Astrocyte of the spinal cord (primary cell): ENCODE measurements at regions not wholly inside any gene's neighbourhood (a gene's known extent, or its start where the extent isn't known, plus 50 kb on each side); places are given as distances from the start of the nearest gene placed in this dataset.
"Not testable (repeated sequence)": the region's sequence is repeated elsewhere in the genome, so short reads cannot be mapped to it uniquely, and the experiment has no call there.

Experiments
- DNase-seq: peaks from one replicate; pipeline ENCODE4 v3.0.0; 2011; ENCODE audit warnings: low read depth, low spot score
- H3K4me3 ChIP-seq: 2 replicates; pipeline ENCODE4 v1.5.1; 2011; ENCODE audit warnings: low read depth, mild to moderate bottlenecking, low read length, moderate library complexity
- in situ Hi-C: cut with HindIII; loops from 2 replicates; pipeline ENCODE4 v1.10.0; 2017; ENCODE audit warnings: low sequenced_read_pairs
- TF ChIP-seq, protein P1 (sequence below): IDR thresholded peaks from 2 replicates; pipeline ENCODE4 v1.5.1; 2012; ENCODE audit warnings: low read depth, mild to moderate bottlenecking, low read length, inconsistent platforms

DNA sequence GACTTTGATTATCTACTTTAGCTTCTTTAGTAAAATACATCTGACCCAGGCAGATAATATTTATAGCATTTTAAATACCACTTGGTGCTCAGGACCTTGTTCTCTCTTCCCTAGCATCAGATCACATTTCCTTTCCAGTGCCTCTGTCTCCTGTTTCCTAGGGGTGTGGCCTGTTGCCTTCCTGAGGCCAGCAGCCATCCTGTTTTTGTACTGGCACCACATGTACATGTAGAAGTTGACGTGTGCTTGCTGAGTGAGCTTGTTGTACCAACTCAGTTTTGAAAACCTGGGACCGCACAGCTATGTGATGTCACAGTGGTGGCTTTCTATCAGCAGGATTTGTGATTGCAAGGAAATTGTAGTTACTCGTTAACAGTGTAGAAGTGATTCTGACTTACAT lies 167.6 kb upstream of the PLGLB1 start:
- DNase-seq, H3K4me3 ChIP-seq, in situ Hi-C loops: not testable (repeated sequence)

- H3K4me3 ChIP-seq, DNase-seq, in situ Hi-C loops: not testable (repeated sequence)
These were observed 171.7 kb upstream of the PLGLB1 start for GRCh38 chr2:87193336-87193735.

GRCh38 chr2:87194254-87194999 lies 172.8 kb upstream of the PLGLB1 start:
- H3K4me3 ChIP-seq, in situ Hi-C loops, DNase-seq: not testable (repeated sequence)

DNA sequence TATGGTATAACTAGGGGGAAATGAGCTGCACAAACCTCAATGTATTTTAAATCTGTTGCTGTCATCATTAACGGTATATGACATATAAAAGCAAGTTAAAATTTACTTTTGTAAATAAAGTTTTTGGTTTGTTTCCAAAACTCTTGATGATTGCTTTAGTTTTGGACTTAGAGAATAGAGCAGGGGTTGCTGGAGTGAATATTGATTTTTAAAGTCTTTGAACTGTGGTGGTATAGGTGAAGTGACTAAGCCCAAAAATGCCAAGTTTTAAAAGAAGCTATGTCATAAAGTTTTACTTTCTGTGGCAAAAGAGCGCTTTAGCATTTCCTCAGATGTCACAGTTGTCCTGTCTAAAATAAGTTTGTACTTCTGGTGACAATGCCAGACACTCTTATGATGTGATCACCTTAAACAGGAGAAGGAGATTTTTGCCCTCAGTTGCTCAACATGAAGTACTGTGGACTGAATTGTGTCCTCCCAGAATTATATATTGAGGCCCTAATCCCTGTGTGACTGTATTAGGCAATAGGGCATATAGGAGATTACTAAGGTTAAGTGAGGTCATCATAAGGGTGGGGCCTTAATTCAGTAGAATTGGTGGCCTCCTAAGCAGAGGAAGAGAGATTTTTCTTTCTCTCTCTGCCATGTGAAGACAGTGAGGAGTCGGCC lies 175.2 kb upstream of the PLGLB1 start:
- DNase-seq, in situ Hi-C loops, H3K4me3 ChIP-seq: not testable (repeated sequence)

GRCh38 chr2:87198422-87198821 lies 176.8 kb upstream of the PLGLB1 start:
- H3K4me3 ChIP-seq, in situ Hi-C loops, DNase-seq: not testable (repeated sequence)

DNA sequence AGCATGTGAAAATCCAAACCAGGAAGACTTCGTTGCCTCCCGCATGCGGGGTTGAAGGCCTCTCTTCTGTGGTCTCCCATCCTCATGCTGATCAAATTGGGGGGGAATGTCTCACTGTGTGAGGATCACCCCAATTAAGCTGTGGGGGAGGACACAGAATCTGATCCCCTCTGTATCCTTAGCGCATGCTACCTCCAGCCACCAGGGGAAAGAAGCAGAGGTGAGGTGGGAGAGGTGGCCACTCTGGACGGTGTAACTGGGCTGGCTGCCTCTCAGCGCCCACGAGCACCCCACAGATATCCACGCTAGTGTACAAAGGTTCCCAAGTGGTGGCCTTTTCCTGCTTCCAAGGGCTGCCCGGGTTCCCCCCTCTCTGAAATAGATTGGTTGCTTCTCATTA lies 177.6 kb upstream of the PLGLB1 start:
- in situ Hi-C loops, DNase-seq, H3K4me3 ChIP-seq: not testable (repeated sequence)

DNA sequence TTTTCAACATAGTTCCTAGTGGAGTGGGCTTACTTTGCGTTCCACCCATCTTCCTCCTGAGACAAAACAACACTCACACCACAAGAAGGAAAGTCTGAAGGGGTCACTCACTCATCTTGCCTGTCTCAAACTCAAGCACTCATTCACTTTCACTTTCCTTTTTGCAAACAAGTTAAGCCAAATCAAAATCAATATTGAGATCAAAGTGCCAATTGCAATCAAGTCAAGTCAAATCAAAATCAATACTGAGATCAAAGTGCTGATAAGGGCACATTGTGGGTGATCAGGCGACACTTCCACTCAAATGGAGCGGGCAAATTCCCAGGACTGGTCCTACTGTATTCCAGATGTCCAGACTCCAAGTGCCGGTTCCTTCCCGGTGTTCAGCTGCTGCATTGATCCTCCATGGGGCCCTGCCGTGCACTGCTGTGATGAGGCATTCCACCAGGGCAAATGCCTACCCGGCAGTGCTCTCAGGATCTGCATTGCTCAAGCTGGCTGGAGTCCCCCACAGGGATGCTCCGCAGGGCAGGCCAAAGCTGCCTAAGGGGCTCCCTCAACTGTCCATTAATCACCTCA lies 183.0 kb upstream of the PLGLB1 start:
- DNase-seq, H3K4me3 ChIP-seq, in situ Hi-C loops: not testable (repeated sequence)

- H3K4me3 ChIP-seq, DNase-seq, in situ Hi-C loops: not testable (repeated sequence)
These were observed 191.3 kb upstream of the PLGLB1 start for GRCh38 chr2:87212938-87213337.

DNA sequence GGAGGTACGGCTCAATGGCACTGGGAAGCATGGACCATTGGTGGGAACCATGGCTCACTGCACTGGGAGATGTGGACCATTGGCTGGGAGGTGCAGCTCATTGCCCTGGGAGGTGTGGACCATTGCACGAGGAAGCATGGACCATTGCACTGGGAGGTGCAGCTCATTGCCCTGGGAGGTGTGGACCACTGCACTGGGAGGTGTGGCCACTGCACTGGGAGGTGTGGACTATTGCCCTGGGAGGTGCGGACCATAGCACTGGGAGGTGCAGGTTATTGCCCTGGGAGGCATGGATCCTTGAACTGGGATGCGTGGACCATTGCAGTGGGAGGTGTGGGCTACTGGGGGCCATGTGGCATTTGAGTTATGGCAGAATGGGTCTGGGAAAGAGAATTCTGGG lies 195.4 kb upstream of the PLGLB1 start:
- in situ Hi-C loops, H3K4me3 ChIP-seq, DNase-seq: not testable (repeated sequence)

DNA sequence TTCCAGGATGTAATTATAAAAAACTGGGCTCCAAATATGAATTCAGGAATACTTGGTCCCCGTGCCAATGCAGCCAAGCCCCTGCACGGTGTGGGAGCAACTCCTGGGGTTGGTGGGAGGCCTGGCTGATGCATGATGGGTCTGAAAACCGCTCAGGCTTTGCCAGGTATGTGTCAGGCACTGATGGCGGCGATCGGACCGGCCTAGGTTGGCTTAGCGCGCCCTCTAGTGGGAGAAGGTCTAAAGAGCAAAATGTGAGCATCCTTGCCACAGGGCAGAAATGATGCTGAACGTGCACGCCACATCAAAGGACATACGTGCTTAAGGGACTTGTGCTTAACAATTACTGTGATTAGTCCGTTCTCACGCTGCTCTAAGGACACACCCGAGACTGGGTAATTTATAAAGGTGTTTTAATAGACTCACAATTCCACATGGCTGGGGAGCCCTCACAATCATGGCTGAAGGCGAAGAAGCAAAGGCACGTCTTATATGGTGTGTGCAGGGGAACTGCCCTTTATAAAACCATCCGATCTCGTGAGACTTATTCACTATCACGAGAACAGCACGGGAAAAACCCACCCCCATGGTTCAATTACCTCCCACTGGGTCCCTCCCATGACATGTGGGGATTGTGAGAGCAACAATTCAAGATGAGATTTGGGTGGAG lies 196.2 kb upstream of the PLGLB1 start:
- in situ Hi-C loops, DNase-seq, H3K4me3 ChIP-seq: not testable (repeated sequence)
- TF ChIP-seq, protein P1, sequence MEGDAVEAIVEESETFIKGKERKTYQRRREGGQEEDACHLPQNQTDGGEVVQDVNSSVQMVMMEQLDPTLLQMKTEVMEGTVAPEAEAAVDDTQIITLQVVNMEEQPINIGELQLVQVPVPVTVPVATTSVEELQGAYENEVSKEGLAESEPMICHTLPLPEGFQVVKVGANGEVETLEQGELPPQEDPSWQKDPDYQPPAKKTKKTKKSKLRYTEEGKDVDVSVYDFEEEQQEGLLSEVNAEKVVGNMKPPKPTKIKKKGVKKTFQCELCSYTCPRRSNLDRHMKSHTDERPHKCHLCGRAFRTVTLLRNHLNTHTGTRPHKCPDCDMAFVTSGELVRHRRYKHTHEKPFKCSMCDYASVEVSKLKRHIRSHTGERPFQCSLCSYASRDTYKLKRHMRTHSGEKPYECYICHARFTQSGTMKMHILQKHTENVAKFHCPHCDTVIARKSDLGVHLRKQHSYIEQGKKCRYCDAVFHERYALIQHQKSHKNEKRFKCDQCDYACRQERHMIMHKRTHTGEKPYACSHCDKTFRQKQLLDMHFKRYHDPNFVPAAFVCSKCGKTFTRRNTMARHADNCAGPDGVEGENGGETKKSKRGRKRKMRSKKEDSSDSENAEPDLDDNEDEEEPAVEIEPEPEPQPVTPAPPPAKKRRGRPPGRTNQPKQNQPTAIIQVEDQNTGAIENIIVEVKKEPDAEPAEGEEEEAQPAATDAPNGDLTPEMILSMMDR = peak; percentile 41

DNA sequence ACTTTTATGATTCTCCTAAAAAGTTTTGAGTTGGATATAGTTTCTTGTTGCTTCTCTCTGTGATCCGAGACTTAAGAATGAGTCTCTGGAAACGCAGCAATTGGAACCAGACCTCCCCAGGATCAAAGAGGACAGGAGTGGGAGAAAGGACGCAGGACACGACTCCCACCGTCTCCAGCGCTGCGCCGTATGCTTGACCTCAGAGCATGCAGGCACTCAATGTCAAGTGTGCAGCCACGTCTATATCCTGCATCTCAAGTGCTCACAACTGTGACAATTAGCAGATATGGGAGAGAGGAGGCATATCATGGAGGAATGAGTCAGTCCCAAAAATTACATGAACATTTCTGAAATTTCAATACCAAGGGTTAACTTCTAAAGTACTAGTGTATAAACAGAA lies 199.0 kb upstream of the PLGLB1 start:
- in situ Hi-C loops, H3K4me3 ChIP-seq, DNase-seq: not testable (repeated sequence)

GRCh38 chr2:87222131-87222530 lies 200.5 kb upstream of the PLGLB1 start:
- DNase-seq, H3K4me3 ChIP-seq, in situ Hi-C loops: not testable (repeated sequence)

DNA sequence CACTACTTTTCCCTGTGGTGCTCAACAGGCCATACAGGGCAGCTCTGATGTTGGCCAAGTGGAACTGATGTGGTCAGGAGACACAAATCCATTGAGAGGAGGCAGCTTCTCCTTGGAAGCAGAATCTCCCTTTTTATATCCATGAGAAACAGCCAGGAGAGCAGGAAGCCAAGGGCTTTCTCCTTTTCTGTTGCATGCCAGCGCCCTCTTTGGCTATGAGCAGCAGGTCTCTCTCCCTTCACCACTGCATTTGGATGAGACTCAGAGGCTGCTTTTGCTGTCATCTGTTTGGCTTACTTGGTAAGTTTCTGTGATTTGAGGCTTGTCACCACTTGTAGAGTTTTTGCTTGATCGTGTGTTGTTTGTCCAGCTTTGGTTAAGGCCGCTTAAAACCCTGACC lies 202.2 kb upstream of the PLGLB1 start:
- H3K4me3 ChIP-seq, DNase-seq, in situ Hi-C loops: not testable (repeated sequence)

GRCh38 chr2:87229091-87229689 lies 207.5 kb upstream of the PLGLB1 start:
- in situ Hi-C loops, DNase-seq: not testable (repeated sequence)

GRCh38 chr2:87229964-87230363 lies 208.3 kb upstream of the PLGLB1 start:
- H3K4me3 ChIP-seq, DNase-seq, in situ Hi-C loops: not testable (repeated sequence)

More at GRCh38 chr2:87229091-87229689, 207.5 kb upstream of the PLGLB1 start:
- not testable (repeated sequence) for H3K4me3 ChIP-seq
